Brain pericyte (primary cell): ENCODE measurements at regions not wholly inside any gene's neighbourhood (a gene's known extent, or its start where the extent isn't known, plus 50 kb on each side); places are given as distances from the start of the nearest gene placed in this dataset.
"Not testable (repeated sequence)": the region's sequence is repeated elsewhere in the genome, so short reads cannot be mapped to it uniquely, and the experiment has no call there.

Source experiments
- DNase-seq: peaks from one replicate; pipeline ENCODE4 v3.0.0-alpha.2; 2012; ENCODE audit warnings: low read depth, low spot score

GRCh38 chr4:62544428-62544827 lies 1344.3 kb downstream of the ADGRL3 start:
- no peak for DNase-seq

GRCh38 chr4:62543002-62543401 lies 1342.9 kb downstream of the ADGRL3 start:
- no peak for DNase-seq

GRCh38 chr4:62533573-62533972 lies 1333.4 kb downstream of the ADGRL3 start:
- DNase-seq: no peak

- no peak for DNase-seq
These were observed 1331.6 kb downstream of the ADGRL3 start for GRCh38 chr4:62531731-62532130.

GRCh38 chr4:62531264-62531663 lies 1331.1 kb downstream of the ADGRL3 start:
- DNase-seq: no peak

- DNase-seq: no peak
These were observed 1328.7 kb downstream of the ADGRL3 start for GRCh38 chr4:62528874-62529273.

GRCh38 chr4:62526671-62527070 lies 1326.5 kb downstream of the ADGRL3 start:
- DNase-seq: no peak

- no peak for DNase-seq
These were observed 1323.1 kb downstream of the ADGRL3 start for GRCh38 chr4:62523256-62523655.

- no peak for DNase-seq
These were observed 1322.1 kb downstream of the ADGRL3 start for GRCh38 chr4:62522273-62522672.

GRCh38 chr4:62517716-62518115 lies 1317.6 kb downstream of the ADGRL3 start:
- no peak for DNase-seq

GRCh38 chr4:62513306-62513705 lies 1313.2 kb downstream of the ADGRL3 start:
- DNase-seq: no peak

GRCh38 chr4:62512271-62512670 lies 1312.1 kb downstream of the ADGRL3 start:
- no peak for DNase-seq

- DNase-seq: no peak
These were observed 1310.1 kb downstream of the ADGRL3 start for GRCh38 chr4:62510228-62510627.

- DNase-seq: no peak
These were observed 1300.2 kb downstream of the ADGRL3 start for GRCh38 chr4:62500296-62500695.

GRCh38 chr4:62495032-62495431 lies 1294.9 kb downstream of the ADGRL3 start:
- DNase-seq: no peak

- not testable (repeated sequence) for DNase-seq
These were observed 1291.6 kb downstream of the ADGRL3 start for GRCh38 chr4:62491756-62492155.

- no peak for DNase-seq
These were observed 1290.5 kb downstream of the ADGRL3 start for GRCh38 chr4:62490635-62491034.

GRCh38 chr4:62487016-62487415 lies 1286.9 kb downstream of the ADGRL3 start:
- no peak for DNase-seq

GRCh38 chr4:62484357-62484756 lies 1284.2 kb downstream of the ADGRL3 start:
- DNase-seq: no peak

- DNase-seq: no peak
These were observed 1282.2 kb downstream of the ADGRL3 start for GRCh38 chr4:62482355-62482754.

GRCh38 chr4:62475596-62475995 lies 1275.5 kb downstream of the ADGRL3 start:
- no peak for DNase-seq

GRCh38 chr4:62474802-62475201 lies 1274.7 kb downstream of the ADGRL3 start:
- DNase-seq: no peak

- no peak for DNase-seq
These were observed 1270.9 kb downstream of the ADGRL3 start for GRCh38 chr4:62471021-62471420.

- no peak for DNase-seq
These were observed 1270.4 kb downstream of the ADGRL3 start for GRCh38 chr4:62470421-62470983.
